Body of pancreas (tissue), 4 donors: ENCODE measurements at regions not wholly inside any gene's neighbourhood (a gene's known extent, or its start where the extent isn't known, plus 50 kb on each side); places are given as distances from the start of the nearest gene placed in this dataset.

Source experiments
- CTCF ChIP-seq, 7 experiments: fragments of 450-650 bp in 4 of 7; fragments of 200-600 bp in 3 of 7; sonication (generic) in 3 of 7; IDR thresholded peaks; one replicate each; pipeline ENCODE4 v1.5.1; 2016 to 2019; ENCODE audit warnings: antibody characterized with exemption in 7 of 7
- POLR2A ChIP-seq, 3 donors: fragments of 450-650 bp; IDR thresholded peaks; one replicate each; pipeline ENCODE4 v1.6.1; 2016; ENCODE audit warnings: antibody characterized with exemption in 3 of 3, mild to moderate bottlenecking in 2 of 3

- TF ChIP-seq POLR2A (IDR thresholded peaks at IDR 0.05) = no peak
- no peak for TF ChIP-seq CTCF (IDR thresholded peaks at IDR 0.05)
Measured at GRCh38 chr2:146415291-146415690, 1429.5 kb upstream of the ACVR2A start.
